Fibroblast of mammary gland (primary cell): ENCODE measurements at regions not wholly inside any gene's neighbourhood (a gene's known extent, or its start where the extent isn't known, plus 50 kb on each side); places are given as distances from the start of the nearest gene placed in this dataset.

Experiments
- DNase-seq: peaks from one replicate; pipeline ENCODE4 v3.0.0-alpha.2; 2010; ENCODE audit warnings: low read depth
- H3K4me3 ChIP-seq: 2 replicates; pipeline ENCODE4 v1.5.1; 2011; ENCODE audit warnings: low read depth, mild to moderate bottlenecking, low read length, moderate library complexity; ENCODE audit not compliant: control insufficient read depth
- TF ChIP-seq, protein P1 (sequence below): conservative IDR thresholded peaks from 2 replicates; pipeline ENCODE4 v1.5.1; 2011; ENCODE audit warnings: low read depth, low read length, inconsistent platforms; ENCODE audit not compliant: control insufficient read depth, insufficient read depth

- H3K4me3 ChIP-seq: no peak overlapping the region
- TF ChIP-seq, protein P1, sequence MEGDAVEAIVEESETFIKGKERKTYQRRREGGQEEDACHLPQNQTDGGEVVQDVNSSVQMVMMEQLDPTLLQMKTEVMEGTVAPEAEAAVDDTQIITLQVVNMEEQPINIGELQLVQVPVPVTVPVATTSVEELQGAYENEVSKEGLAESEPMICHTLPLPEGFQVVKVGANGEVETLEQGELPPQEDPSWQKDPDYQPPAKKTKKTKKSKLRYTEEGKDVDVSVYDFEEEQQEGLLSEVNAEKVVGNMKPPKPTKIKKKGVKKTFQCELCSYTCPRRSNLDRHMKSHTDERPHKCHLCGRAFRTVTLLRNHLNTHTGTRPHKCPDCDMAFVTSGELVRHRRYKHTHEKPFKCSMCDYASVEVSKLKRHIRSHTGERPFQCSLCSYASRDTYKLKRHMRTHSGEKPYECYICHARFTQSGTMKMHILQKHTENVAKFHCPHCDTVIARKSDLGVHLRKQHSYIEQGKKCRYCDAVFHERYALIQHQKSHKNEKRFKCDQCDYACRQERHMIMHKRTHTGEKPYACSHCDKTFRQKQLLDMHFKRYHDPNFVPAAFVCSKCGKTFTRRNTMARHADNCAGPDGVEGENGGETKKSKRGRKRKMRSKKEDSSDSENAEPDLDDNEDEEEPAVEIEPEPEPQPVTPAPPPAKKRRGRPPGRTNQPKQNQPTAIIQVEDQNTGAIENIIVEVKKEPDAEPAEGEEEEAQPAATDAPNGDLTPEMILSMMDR: no peak
- peak; percentile 45 for DNase-seq
Measured at GRCh38 chr10:47076949-47077361, 165.7 kb downstream of the PTPN20 start.

DNA sequence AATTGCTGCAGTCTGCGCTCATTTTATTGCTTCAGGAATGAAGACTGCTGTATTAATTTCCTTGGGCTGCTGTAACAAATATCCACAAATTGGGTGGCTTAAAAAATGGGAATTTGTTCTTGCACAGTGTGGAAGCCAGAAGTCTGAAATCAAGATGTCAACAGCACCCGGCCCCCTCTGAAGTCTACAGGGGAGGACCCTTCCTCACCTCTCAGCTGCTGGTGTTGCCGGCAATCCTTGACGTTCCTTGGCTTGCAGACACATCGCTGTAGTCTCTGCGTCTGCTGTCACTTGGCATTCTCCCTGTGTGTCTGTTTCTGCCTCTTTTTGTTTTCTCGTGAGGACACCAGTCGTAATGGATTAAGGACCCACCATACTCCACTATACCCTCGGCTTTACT is 166.2 kb downstream of the PTPN20 start:
- H3K4me3 ChIP-seq: no peak overlapping the region
- DNase-seq: no peak
- TF ChIP-seq, protein P1: no peak

GRCh38 chr10:47077941-47078340 is 166.7 kb downstream of the PTPN20 start:
- TF ChIP-seq, protein P1: no peak
- no peak overlapping the region for H3K4me3 ChIP-seq
- DNase-seq: no peak

- DNase-seq: no peak
- H3K4me3 ChIP-seq: no peak overlapping the region
- TF ChIP-seq, protein P1: no peak
Measured at GRCh38 chr10:47078393-47079203, 167.4 kb downstream of the PTPN20 start.

DNA sequence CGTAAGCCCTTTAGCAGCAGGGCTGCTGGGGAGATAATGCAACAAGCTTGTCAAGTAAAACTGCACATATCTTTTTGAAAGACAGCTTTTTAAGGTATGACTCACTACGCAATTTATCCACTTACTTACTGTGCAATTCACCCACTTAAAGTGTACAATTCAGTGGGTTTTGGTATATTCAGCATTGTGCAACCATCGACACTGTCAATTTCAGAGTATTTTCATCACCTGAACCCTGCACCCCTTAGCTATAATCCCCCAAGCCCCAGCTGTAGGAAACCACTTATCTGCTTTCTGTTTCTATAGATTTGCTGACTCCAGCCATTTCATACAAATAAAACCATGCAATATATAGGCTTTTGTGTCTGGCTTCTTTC is 168.0 kb downstream of the PTPN20 start:
- TF ChIP-seq, protein P1: no peak
- no peak overlapping the region for H3K4me3 ChIP-seq
- DNase-seq: no peak

DNA sequence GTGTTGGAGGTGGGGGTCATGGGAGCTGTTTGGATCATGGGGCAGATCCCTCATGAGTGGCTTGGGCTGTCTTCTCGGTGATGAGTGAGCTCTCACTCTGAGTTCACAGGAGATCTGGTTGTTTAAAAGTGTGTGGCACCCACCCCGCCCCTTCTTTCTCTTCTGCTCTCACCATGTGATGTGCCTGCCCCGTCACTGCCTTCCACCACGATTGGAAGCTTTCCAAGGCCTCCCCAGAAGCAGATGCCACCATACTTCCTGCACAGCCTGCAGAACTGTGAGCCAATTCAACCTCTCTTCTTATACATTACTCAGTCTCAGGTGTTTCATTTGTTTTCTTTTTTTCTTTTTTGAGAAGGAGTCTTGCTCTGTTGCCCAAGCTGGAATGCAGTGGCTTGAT is 170.0 kb downstream of the PTPN20 start:
- TF ChIP-seq, protein P1: no peak
- DNase-seq: no peak

GRCh38 chr10:47082055-47082784 is 171.0 kb downstream of the PTPN20 start:
- TF ChIP-seq, protein P1: no peak
- no peak for DNase-seq
- no peak overlapping the region for H3K4me3 ChIP-seq

More for the DNA sequence above, 170.0 kb downstream of the PTPN20 start:
- H3K4me3 ChIP-seq: no peak overlapping the region
